NCI-H510A (cell line): ENCODE measurements at regions not wholly inside any gene's neighbourhood (a gene's known extent, or its start where the extent isn't known, plus 50 kb on each side); places are given as distances from the start of the nearest gene placed in this dataset.

ENCODE experiments used
- DNase-seq: peaks from one replicate; lab custom pipeline; 2025; lab: John Stamatoyannopoulos, UW

- DNase-seq, result no peak
These were observed 618.1 kb downstream of the XIRP2 start for GRCh38 chr2:167506395-167506794.

GRCh38 chr2:167504695-167505094 is 616.4 kb downstream of the XIRP2 start:
- DNase-seq, result no peak

DNA sequence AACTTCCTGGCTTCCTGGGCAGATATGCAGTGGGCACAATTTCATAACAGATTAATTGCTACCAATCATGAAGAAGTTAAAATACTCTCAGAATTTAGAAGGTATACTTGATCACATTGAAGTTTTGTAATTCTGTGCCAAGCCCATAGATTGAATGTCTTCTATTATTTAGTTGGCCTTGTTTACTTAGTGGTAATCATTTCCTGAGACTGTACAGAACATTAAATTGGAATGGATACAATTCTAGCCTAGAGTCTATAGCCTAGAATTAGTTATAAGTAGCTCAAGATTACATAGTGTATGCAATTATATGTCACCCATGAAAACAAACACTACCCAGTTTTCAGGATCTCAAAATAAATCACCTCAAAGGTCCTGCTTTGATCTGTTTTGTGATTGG is 615.8 kb downstream of the XIRP2 start:
- DNase-seq, result no peak

GRCh38 chr2:167501618-167502017 is 613.3 kb downstream of the XIRP2 start:
- no peak for DNase-seq

DNA sequence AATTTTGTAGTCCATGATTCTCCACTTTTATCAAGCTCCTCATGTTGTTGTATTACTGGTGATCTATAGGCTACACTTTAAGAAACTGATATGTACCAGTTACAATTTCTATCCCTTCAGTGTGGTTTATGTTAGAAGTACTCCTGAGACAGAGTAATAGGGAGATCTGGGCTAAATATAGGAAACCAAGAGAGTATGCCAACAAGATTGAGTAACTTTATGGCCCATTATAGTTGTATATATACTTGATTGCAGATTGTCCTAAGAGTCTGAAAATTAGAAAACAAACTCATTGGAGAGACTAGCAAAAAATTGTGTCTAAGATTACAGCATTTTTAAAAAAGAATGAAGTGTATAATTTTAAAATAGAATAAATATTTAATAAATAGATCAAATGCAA is 605.6 kb downstream of the XIRP2 start:
- no peak for DNase-seq

DNA sequence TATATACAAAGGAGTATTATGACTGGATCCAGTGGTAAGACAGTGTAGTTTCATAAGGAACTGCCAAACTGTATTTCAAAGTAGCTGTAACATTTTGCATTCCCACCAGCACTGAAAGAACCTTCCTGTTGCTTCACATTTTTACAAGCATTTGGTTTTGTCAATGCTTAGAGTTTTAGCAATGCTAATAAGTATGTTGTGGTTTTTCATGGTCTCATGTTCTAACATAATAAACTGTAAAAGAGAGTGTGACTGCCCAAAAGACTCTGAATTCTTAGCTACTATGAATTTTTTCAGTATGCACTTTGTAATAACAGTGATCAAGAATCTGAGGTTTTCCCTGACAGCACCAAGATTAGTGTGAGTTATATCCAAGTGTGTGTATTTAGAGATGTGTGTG is 604.2 kb downstream of the XIRP2 start:
- no peak for DNase-seq

- no peak for DNase-seq
These were observed 603.5 kb downstream of the XIRP2 start for GRCh38 chr2:167491788-167492187.

GRCh38 chr2:167490455-167490854 is 602.2 kb downstream of the XIRP2 start:
- DNase-seq, result no peak

DNA sequence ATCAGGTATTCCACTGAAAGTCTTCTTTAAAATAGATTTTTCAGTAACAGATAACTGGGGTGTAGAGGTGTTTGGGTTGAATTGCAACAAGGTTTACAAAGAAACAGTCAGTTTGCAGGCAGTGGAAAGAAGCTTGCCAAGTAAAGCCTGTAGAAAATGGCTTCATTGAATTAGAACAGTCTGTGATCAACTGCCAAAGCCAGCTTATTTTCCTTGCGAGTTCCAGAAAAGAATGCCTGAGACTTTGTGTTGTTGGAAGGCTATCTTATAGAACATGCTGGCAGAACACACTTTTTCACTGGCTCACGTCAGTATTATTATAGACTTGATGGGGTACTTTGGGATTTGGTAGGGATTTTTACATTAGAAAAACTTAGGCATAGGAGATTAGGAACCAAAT is 601.0 kb downstream of the XIRP2 start:
- no peak for DNase-seq

DNA sequence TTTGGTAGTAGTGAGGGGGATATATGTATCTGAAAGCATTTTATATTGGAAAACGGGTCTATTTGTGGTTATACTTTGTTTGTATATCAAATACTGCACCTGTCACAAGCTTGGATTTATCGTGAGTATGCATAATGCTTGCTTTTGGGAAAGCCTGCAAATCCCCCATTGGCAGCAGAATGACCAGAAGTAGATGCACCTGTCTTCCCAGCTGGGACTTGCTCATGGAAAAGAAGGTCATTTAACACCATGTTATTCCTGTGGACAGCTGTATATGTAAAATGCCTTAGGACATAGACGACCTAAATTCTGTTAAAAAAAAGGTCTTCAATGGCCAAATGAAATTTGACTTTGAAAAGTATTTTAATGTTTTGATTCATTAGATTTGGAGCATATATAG is 599.4 kb downstream of the XIRP2 start:
- no peak for DNase-seq

GRCh38 chr2:167484875-167485274 is 596.6 kb downstream of the XIRP2 start:
- DNase-seq, result no peak

GRCh38 chr2:167480986-167481309 is 592.7 kb downstream of the XIRP2 start:
- DNase-seq, result no peak

GRCh38 chr2:167480232-167480985 is 592.1 kb downstream of the XIRP2 start:
- DNase-seq, result no peak

DNA sequence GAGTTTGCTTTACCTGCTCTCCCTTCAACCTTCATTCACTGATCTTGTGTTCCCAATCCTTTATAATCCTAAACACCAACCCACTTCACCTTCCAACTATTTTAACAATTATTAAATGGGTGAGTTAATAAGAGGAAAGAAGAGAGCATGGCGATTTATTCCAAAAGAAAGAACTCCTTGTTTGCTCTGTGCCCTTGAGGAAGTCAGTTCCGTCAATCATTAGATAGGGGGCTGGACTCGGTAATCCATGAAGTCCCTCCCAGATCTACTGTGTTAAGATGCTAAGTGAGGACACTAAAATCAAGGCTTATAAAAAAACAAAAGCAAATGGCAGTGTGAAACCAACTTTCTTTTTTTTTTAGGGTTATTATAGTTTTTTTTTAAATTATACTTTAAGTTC is 589.9 kb downstream of the XIRP2 start:
- no peak for DNase-seq

- DNase-seq, result no peak
These were observed 587.5 kb downstream of the XIRP2 start for GRCh38 chr2:167475791-167476190.

GRCh38 chr2:167471734-167472133 is 583.5 kb downstream of the XIRP2 start:
- no peak for DNase-seq

GRCh38 chr2:167471332-167471731 is 583.1 kb downstream of the XIRP2 start:
- DNase-seq, result no peak

GRCh38 chr2:167462379-167462778 is 574.1 kb downstream of the XIRP2 start:
- DNase-seq, result no peak

GRCh38 chr2:167454036-167454435 is 565.8 kb downstream of the XIRP2 start:
- DNase-seq, result no peak

DNA sequence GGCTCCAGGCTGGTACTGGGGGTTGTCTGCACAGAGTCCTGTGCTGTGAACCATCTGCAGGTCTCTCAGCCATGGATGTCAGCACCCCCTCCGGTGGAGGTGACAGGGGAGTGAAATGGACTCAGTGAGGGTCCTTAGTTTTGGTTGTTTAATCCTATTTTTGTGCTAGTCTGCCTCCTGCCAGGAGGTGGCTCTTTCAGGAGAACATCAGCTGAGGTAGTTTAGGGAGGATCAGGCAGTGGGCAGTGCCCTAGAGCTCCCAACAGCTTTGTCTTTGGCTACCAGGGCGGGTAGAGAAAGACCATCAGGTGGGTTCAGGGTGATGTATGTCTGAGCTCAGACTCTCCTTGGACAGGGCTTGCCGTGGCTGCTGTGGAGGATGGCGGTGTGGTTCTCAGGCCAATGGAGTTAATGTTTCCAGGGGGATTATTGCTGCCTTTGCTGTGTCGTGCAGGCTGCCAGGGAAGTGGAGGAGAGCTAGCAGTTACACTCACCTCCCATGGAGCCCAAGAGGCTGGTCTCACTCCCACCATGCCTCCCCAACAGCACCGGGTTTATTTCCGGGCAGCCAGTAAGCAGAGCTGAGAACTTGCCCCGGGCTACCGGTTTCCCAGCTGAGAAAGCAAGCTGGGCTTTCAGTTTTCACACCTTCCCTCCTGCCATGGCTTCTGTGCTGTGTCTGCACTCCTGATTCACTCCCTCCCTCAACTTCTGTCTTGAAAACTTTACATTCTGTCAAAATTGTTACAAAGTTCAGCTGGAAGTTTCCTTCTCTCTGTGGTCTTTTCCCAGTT is 563.4 kb downstream of the XIRP2 start:
- DNase-seq, result no peak

- no peak for DNase-seq
These were observed 562.1 kb downstream of the XIRP2 start for GRCh38 chr2:167450364-167450763.

DNA sequence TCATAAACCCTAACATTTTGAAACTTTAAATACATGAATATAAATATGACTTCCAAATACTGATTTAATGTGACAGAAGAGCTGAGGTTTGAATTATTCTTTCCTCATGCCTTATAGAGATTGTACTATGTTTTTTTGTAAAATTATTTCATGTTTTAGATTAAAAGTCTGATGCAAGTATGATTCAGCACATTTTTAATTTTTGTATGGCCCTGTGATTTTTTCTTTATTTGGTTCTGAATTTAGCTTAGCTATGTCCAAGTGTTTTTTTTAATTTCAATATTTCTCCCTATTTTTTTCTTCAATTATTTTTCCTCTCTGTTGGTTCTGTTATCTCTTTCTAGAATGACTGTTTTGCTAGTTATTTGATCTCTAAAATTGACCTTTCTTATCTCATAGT is 552.1 kb downstream of the XIRP2 start:
- no peak for DNase-seq

GRCh38 chr2:167438206-167438605 is 549.9 kb downstream of the XIRP2 start:
- no peak for DNase-seq

DNA sequence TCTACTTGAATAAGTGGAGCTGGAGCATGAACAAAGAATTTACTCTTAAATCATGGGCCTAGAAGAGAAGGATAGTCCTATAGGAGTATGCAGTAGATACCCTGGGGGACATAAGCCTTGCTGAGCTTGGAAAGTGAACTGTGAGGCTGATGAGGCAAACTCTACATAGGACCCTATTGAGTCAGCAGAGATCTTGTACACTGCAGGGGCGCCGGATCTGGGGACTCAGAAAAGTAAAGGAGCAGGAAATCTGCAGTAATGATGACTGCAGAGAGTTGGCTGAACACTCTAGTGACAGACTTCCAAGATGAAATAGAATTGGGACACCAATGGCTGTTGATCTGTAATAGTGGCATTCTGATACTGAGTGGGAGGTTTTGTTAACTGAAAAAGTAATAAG is 543.7 kb downstream of the XIRP2 start:
- no peak for DNase-seq
